ENCODE measurements at regions not wholly inside any gene's neighbourhood (a gene's known extent, or its start where the extent isn't known, plus 50 kb on each side); places are given as distances from the start of the nearest gene placed in this dataset.

- Histone ChIP-seq H3K4me3 (no peak overlapping the region), H3K9me3 (no peaks in the 10 kb centered on the region), H3K27ac (no peak overlapping the region), H3K36me3 (no peaks in the 10 kb centered on the region), H3K27me3 (replicated peaks in 1 of 7) (no peaks in the 10 kb centered on the region), H3K4me1 (no peaks in the 10 kb centered on the region)
- TF ChIP-seq CTCF (IDR thresholded peaks at IDR 0.05 in 8 of 11, conservative IDR thresholded peaks at IDR 0.05 in 3 of 11) (no peak), POLR2AphosphoS5 (IDR thresholded peaks at IDR 0.05) (no peak), POLR2A (IDR thresholded peaks at IDR 0.05) (no peak)
- 56 to 83% (median 67%) methylated on average over 2 of the region's 2 CpGs for WGBS, 5 donors
- DNase-seq, result no peak
- intact Hi-C loops (cut with DNase I; ENCODE audit: low total_unique reads), result no loop called here
Measured at GRCh38 chr2:180571559-180571958, 408.8 kb upstream of the UBE2E3 start.

- no peaks in the 10 kb centered on the region for H3K9me3 ChIP-seq
- no peak for DNase-seq
- 86 to 94% (median 89%) methylated on average over 3 of the region's 3 CpGs for WGBS, 5 donors
- no peaks in the 10 kb centered on the region for H3K27me3 ChIP-seq (replicated peaks in 1 of 7)
- TF ChIP-seq POLR2A (IDR thresholded peaks at IDR 0.05) (no peak), POLR2AphosphoS5 (IDR thresholded peaks at IDR 0.05) (no peak), CTCF (IDR thresholded peaks at IDR 0.05 in 8 of 11, conservative IDR thresholded peaks at IDR 0.05 in 3 of 11) (no peak)
- H3K27ac ChIP-seq, result no peak overlapping the region
- intact Hi-C loops (cut with DNase I; ENCODE audit: low total_unique reads), result no loop called here
- no peaks in the 10 kb centered on the region for H3K36me3 ChIP-seq
- H3K4me3 ChIP-seq, result no peak overlapping the region
- H3K4me1 ChIP-seq, result no peaks in the 10 kb centered on the region
Measured at GRCh38 chr2:180570864-180571263, 409.5 kb upstream of the UBE2E3 start.

- intact Hi-C loops (cut with DNase I; ENCODE audit: low total_unique reads), result no loop called here
- TF ChIP-seq POLR2AphosphoS5 (IDR thresholded peaks at IDR 0.05) (no peak), CTCF (IDR thresholded peaks at IDR 0.05 in 8 of 11, conservative IDR thresholded peaks at IDR 0.05 in 3 of 11) (no peak), POLR2A (IDR thresholded peaks at IDR 0.05) (no peak)
- Histone ChIP-seq H3K4me1 (peaks cover 0 to 6% (median 0%) of the 10 kb centered on the region in 6 donors), H3K27ac (no peak overlapping the region), H3K36me3 (no peaks in the 10 kb centered on the region), H3K9me3 (no peaks in the 10 kb centered on the region), H3K27me3 (replicated peaks in 1 of 7) (peaks cover 0 to 7% (median 0%) of the 10 kb centered on the region in 7 donors), H3K4me3 (no peak overlapping the region)
- 96 to 98% (median 97%) methylated on average over 2 of the region's 2 CpGs for WGBS, 5 donors
- no peak for DNase-seq
Measured at GRCh38 chr2:180564051-180564450, 416.4 kb upstream of the UBE2E3 start.

- no peaks in the 10 kb centered on the region for H3K36me3 ChIP-seq
- WGBS, 5 donors, result 61 to 76% (median 68%) methylated on average over 3 of the region's 3 CpGs
- H3K9me3 ChIP-seq, result no peaks in the 10 kb centered on the region
- no peak overlapping the region for H3K27ac ChIP-seq
- H3K4me3 ChIP-seq, result no peak overlapping the region
- H3K4me1 ChIP-seq, result peaks cover 0 to 6% (median 0%) of the 10 kb centered on the region in 6 donors
- intact Hi-C loops (cut with DNase I; ENCODE audit: low total_unique reads), result no loop called here
- TF ChIP-seq POLR2A (IDR thresholded peaks at IDR 0.05) (no peak), POLR2AphosphoS5 (IDR thresholded peaks at IDR 0.05) (no peak), CTCF (IDR thresholded peaks at IDR 0.05 in 8 of 11, conservative IDR thresholded peaks at IDR 0.05 in 3 of 11) (no peak)
- peaks cover 0 to 7% (median 0%) of the 10 kb centered on the region in 7 donors for H3K27me3 ChIP-seq (replicated peaks in 1 of 7)
- DNase-seq, result no peak
Measured at GRCh38 chr2:180562378-180562777, 418.0 kb upstream of the UBE2E3 start.

Measured in spleen (tissue), 11 donors.